ENCODE measurements at regions not wholly inside any gene's neighbourhood (a gene's known extent, or its start where the extent isn't known, plus 50 kb on each side); places are given as distances from the start of the nearest gene placed in this dataset.

- ATAC-seq (ENCODE audit: poor library complexity) (no peak), DNase-seq (no peak)
- intact Hi-C loops (cut with DNase I), result no loop called here
Observed at GRCh38 chr3:83500422-83500821, 1458.4 kb upstream of the CADM2 start.

GRCh38 chr3:83500931-83501330 lies 1457.9 kb upstream of the CADM2 start:
- no peak for ATAC-seq (ENCODE audit: poor library complexity)
- intact Hi-C loops (cut with DNase I), result no loop called here
- no peak for DNase-seq

GRCh38 chr3:83513051-83513450 lies 1445.7 kb upstream of the CADM2 start:
- DNase-seq, result no peak
- intact Hi-C loops (cut with DNase I), result no loop called here
- ATAC-seq (ENCODE audit: poor library complexity), result no peak

DNA sequence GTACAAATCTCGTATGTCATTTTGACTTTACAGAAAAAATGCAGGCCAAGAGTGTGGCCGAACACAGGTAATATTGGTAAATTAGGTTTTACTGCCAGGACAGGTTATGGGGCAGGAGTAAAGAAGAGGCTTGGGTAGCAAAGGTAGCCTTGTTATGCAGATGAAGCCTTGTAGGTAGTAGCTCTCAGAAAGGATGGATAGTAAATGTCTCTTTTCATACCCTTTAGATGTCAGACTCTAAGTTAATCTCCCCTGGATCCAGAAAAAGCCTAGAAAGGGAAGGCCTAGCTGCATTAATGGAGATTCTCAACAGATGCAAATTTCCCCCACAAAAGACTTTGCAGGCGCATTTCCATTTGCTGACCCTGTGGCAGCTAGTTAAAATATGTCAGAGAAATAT lies 1445.1 kb upstream of the CADM2 start:
- DNase-seq (no peak), ATAC-seq (ENCODE audit: poor library complexity) (no peak)
- intact Hi-C loops (cut with DNase I), result no loop called here

- DNase-seq (no peak), ATAC-seq (ENCODE audit: poor library complexity) (no peak)
- intact Hi-C loops (cut with DNase I), result no loop called here
Observed at GRCh38 chr3:83514130-83514914, 1444.5 kb upstream of the CADM2 start.

- intact Hi-C loops (cut with DNase I), result no loop called here
- no peak for DNase-seq
- no peak for ATAC-seq (ENCODE audit: poor library complexity)
Observed at GRCh38 chr3:83515123-83515522, 1443.7 kb upstream of the CADM2 start.

DNA sequence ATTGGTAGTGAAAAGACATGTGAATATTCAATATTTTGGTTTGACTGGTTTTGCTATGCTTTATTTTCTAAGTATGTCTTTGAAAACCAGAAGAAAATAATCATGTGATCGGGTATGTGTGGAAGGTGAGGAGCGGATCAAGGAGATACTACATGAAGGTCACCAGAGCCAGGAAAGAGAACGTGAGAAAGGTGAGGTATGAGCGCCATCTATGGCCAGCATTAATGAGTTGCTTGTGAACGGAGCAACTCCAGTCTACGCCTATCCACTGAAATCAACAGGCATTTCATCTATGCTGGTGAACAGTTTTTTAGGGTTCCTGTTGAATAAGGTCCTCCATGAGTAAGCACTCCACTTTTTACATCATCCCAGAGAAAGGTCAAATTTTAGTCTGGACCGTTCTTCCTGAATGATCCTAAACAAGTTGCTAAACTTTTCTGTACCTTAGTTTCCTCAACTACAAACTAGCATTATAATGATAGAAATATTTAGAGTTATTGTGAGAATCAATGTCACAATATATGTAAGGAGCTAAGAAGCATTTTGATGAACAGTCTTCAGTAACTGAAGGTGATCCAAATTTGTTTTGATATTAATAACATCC lies 1435.2 kb upstream of the CADM2 start:
- intact Hi-C loops (cut with DNase I), result no loop called here
- DNase-seq (no peak), ATAC-seq (ENCODE audit: poor library complexity) (peak; percentile 83)

DNA sequence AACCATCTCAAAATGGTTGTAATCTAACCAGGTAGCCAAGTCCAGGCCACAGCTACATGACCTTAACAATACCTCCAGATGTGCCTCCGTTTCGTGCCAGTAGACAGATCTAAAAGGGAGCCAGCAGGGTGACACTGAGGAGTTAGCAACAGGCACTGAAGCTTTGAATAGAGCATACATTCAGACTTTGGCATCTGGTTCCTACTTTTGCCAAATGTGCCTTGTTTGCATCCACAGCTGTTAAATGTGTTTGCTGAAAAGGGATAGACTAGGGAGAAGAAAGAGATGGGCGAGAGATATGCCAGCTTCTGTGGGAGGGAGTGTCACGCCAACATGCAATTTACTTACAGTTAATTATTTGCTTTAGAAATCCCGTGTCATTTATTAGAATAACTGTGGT lies 1433.9 kb upstream of the CADM2 start:
- DNase-seq (no peak), ATAC-seq (ENCODE audit: poor library complexity) (no peak)
- intact Hi-C loops (cut with DNase I), result no loop called here

DNA sequence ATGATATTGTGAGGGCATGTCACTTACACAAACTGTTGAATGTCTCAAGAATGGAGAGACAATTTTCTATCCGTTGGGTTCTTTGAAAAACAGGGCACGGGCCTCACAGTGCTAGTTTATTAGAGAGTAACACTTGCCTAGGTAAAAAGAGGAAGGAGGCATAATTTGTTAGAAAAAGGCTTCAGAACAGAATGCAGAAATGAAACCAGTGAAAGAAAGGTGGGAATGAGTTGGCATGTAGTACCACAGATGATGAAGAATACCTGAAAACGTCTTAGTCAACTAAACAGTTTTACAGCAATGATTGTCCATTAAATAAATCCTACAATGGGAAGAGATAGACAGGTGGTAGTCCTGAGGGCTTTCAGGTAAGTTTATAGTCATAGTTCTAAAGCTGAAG lies 1399.7 kb upstream of the CADM2 start:
- ATAC-seq (ENCODE audit: poor library complexity), result no peak

DNA sequence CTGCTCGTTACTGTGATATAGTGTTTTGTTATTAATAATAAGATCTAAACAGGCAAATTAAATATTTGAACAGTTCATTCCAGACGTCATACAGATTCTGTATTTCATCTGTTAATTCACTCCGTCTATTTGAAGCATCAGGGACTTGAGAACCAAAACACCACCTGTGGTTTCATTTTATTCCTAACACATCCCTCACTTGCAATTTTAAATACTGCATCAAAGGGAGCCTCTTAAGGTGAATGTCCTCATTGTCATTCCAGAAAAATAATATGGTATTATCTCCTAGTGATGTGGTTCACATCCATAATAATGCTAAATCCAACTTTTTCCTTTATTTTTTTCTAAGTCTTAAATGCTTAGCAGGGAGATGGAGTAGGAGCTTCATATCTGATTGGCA lies 1390.9 kb upstream of the CADM2 start:
- no peak for ATAC-seq (ENCODE audit: poor library complexity)
- no peak for DNase-seq
- intact Hi-C loops (cut with DNase I), result no loop called here

More for the DNA sequence above, 1399.7 kb upstream of the CADM2 start:
- intact Hi-C loops (cut with DNase I), result no loop called here
- no peak for DNase-seq

GRCh38 chr3:83581546-83581945 lies 1377.2 kb upstream of the CADM2 start:
- DNase-seq (no peak), ATAC-seq (ENCODE audit: poor library complexity) (no peak)
- intact Hi-C loops (cut with DNase I), result no loop called here

GRCh38 chr3:83601704-83602103 lies 1357.1 kb upstream of the CADM2 start:
- intact Hi-C loops (cut with DNase I), result no loop called here
- ATAC-seq (ENCODE audit: poor library complexity) (no peak), DNase-seq (no peak)

DNA sequence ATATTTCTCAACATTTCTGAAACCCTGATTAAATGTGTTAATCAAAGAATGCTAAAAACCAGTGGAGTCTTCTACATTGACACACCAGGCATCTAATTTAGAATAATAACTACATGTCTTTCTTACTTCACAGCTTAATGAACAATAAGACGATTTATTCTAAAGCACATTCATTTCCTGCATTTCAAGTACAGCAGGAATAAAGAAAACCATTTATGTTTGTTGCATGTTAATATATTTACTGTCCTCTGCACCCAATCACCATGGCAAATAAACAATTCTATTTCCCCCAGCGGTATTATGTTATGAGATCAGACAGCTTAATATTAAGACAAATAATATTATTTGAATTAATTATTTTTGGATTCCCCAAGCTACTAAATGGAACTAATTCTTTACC lies 1336.3 kb upstream of the CADM2 start:
- intact Hi-C loops (cut with DNase I), result no loop called here
- no peak for DNase-seq
- no peak for ATAC-seq (ENCODE audit: poor library complexity)

- ATAC-seq (ENCODE audit: poor library complexity), result no peak
- DNase-seq, result no peak
- intact Hi-C loops (cut with DNase I), result no loop called here
Observed at GRCh38 chr3:83625261-83625660, 1333.5 kb upstream of the CADM2 start.

- intact Hi-C loops (cut with DNase I), result no loop called here
- ATAC-seq (ENCODE audit: poor library complexity), result no peak
Observed at GRCh38 chr3:83628471-83628870, 1330.3 kb upstream of the CADM2 start.

GRCh38 chr3:83632526-83632925 lies 1326.3 kb upstream of the CADM2 start:
- DNase-seq (no peak), ATAC-seq (ENCODE audit: poor library complexity) (no peak)
- intact Hi-C loops (cut with DNase I), result no loop called here

More at GRCh38 chr3:83628471-83628870, 1330.3 kb upstream of the CADM2 start:
- no peak for DNase-seq

DNA sequence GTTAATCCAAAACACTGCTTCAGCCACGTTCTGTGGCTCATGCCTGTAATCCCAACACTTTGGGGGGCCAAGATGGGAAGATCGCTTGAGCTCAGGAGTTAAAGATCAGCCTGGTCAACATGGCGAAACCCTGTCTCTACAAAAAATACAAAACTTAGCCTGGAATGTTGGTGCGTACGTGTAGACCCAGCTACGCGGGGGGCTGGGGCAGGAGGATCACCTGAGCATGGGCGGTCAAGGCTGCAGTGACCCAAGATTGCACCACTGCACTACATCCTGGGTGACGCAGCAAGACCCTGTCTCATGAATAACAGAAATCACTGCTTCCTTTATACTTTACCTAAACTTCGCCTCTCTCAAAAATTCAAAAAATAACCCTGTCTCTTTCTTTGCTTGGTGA lies 1325.0 kb upstream of the CADM2 start:
- intact Hi-C loops (cut with DNase I), result no loop called here
- no peak for ATAC-seq (ENCODE audit: poor library complexity)
- no peak for DNase-seq

- intact Hi-C loops (cut with DNase I), result no loop called here
- DNase-seq (no peak), ATAC-seq (ENCODE audit: poor library complexity) (no peak)
Observed at GRCh38 chr3:83649692-83650091, 1309.1 kb upstream of the CADM2 start.

GRCh38 chr3:83655083-83655482 lies 1303.7 kb upstream of the CADM2 start:
- DNase-seq (no peak), ATAC-seq (ENCODE audit: poor library complexity) (no peak)
- intact Hi-C loops (cut with DNase I), result no loop called here

DNA sequence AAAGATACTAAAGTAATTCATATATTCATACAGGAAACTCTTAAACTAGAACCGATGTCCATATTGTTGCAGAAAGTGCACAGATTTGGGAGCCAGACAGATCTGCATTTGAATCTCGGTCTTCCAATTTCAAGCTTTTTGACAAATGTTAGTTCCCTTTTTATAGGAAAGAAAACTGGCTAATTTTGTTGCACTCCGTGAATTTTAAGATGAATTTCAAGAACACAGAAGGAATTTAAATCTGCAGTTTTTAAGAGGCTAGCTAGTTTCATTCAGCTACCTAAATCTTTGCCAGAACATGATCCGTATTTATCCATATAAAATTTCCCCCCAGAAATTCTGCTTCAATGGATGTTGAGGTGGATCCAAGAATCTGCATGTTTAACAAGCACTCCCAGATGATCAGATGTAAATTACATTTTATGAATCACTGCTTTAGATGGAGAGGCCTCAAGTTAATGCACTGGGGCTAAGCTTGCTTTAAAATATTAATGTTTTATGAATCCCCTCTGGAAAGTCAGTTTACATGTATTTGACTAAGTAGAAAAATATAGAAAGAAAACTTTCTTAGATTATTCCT lies 1296.3 kb upstream of the CADM2 start:
- intact Hi-C loops (cut with DNase I), result no loop called here
- DNase-seq, result no peak
- ATAC-seq (ENCODE audit: poor library complexity), result no peak

All from Right ventricle myocardium superior (tissue), 1 donor.